ENCODE measurements at regions not wholly inside any gene's neighbourhood (a gene's known extent, or its start where the extent isn't known, plus 50 kb on each side); places are given as distances from the start of the nearest gene placed in this dataset.

DNA sequence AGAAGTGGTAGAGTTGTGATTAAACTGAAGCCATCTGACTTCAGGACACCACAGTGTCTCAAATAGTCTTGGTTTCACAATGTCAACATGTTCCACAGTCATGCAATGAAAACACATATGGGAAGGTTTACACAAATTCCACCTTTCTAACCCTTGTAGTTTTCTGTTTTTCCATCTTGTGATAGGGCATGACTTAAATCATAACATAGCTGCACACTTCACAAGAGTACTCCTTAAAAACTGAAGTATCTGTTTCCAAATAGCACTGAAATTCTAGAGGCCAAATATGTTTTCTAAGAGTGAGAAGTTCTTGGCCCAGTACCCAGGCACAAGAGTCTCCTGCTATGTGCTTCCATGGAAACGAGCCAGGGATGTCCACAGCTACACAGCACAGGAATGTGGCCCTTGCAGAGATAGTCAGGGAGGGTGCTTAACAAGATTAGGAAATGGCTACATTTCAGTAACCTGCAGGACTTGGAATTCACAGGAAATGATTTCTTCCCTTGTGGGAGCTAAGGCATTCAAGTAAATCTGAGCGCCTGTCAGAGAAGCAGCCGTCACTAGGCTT is 269.1 kb downstream of the NDFIP2 start:
- DNase-seq, result no peak

DNA sequence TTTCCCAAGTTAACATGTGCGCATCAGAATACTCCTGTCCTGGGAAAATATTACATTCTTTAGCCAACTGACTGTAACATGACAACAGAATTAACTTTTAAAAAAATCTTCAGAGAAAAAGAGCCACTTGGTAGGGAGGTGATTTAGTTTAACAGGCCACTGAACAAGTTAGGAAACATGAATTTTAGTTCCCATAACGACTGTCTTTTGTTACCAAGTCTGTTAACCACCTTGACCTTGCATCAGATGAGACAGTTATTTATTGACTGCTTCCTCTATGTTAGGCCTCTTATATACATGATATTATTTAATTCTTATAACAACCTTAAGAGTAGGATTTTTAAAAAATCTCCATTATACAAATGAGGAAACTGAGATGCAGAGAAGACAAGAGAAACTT is 268.6 kb downstream of the NDFIP2 start:
- no peak for DNase-seq

DNA sequence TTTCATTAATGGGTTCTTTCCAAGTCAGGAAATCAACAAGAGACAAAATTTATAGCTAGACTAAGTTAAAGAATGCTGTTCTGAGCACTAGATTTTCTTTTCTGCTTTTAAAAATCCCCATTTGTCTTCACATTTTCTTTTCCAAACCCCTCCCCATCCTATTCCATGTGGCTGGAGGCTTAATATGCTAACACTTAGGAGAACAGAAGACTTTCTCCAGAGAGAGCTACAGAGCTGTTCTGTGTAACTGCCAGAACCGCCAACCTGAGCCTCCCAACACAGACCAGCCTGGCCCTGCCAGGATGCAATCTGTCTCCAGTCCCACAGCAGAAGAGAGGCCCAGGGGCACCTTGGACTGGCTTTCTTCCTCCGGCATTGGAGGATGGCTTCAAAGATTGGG is 264.1 kb downstream of the NDFIP2 start:
- no peak for DNase-seq

DNA sequence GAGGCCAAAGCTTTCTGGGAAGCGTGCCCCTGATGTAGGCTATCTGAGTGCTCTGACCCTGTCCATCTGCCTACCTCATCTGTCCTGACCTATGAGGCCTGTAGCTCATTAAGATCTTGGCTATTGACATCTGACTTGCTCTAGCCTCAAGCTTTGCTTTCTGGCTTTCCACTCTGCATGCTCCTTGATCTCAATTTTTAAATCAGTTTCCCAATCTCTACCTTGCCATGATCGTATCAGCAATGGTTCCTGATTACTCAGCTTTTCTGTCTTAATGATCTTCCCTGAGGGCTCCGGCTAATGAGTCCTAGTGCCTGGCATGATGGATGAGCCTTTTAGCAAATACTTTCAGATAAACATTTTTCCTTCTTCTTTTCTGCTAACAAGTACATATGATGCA is 262.0 kb downstream of the NDFIP2 start:
- DNase-seq, result no peak

DNA sequence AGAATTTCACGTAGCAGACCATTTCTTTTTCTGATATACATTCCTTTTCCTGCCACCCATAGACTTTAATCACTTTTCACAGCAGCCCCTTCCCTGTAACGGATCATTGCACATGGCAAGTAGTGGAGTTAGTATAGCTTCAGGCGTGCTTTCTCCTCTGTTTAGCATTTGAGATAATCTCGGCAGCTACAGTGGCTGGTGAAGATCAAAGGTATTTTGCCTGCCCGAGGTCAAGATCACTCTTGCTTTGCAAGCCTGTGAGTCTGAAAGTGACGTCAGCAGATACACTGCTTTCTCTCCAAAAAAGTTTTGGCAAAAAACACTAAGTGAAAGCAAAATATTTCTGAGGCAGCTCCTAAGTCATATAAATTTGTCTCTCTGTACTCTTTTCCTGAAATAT is 260.0 kb downstream of the NDFIP2 start:
- DNase-seq, result no peak

DNA sequence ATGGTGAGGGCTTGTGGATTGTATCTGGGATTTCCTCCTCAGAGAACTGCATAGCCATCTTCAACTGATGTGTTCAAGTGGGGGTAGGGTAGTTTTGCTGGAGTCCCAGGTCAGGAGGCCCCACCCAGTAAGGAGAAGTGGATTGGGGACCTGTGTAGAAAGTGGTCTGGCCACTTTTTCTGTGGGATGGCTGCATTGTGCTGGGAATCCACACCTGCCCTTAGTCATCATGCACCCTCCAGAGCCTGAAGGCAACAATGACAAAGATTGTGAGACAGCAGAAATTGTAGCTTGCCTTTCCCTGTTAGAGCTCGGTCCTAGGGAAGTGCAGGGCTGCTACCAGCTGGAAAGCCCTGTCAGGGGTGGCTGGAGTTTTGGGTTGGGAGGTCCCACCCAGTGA is 255.4 kb downstream of the NDFIP2 start:
- no peak for DNase-seq

DNA sequence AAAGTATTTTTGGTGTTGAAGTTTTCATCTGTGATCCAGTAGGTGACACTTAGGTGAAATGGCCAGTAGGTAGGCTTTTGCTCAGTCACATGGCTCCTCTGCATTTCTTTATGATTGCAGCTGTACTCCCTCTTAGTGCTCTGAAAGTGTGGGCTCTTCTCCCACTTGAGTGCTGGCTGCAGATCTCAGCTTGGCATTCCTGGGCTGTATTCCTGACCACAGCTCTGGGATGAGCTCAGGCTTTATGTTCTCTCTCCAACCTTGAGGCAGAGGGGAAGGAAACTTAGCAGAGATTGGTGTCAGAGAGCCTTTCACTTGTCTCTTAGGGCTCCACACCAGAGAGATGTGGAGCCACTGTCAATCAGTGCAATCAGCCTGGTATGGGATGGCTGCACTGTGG is 254.3 kb downstream of the NDFIP2 start:
- DNase-seq, result no peak

DNA sequence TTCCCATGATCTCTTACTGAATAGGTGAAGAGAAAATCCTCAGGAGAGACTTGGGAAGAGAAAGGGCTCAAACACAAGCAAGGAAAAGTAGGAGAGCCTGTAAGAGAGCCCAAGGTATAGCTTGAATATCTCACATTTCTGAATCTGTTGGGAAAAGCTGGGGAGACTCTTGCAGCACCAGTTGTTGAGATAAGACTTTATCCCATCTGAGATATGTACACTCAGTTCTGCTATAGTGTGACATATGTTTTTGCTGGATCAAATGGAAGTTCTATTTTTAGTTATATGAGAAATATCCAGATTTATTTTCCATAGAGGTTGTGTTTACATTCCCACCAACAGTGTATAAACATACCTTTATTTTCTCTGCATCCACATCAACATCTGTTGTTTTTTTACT is 246.1 kb downstream of the NDFIP2 start:
- DNase-seq, result no peak

DNA sequence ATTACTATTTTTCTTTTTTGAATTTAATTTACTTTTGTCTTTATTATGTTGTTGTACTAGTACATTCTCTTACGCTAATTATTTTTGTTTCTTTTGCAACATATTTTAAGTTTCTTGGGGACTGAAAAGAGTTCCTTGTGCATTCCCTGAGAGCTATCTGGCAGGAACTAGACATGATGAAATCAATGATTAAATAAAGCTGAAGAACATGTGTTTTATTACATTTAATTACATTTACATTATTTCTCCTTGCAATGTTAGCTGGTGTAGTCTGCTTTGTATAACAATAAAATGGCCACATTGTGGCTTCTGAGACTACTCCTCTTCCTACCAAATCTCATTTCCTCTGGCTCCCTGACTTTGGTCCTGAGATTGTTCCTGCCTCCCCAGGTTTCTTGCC is 244.9 kb downstream of the NDFIP2 start:
- no peak for DNase-seq

DNA sequence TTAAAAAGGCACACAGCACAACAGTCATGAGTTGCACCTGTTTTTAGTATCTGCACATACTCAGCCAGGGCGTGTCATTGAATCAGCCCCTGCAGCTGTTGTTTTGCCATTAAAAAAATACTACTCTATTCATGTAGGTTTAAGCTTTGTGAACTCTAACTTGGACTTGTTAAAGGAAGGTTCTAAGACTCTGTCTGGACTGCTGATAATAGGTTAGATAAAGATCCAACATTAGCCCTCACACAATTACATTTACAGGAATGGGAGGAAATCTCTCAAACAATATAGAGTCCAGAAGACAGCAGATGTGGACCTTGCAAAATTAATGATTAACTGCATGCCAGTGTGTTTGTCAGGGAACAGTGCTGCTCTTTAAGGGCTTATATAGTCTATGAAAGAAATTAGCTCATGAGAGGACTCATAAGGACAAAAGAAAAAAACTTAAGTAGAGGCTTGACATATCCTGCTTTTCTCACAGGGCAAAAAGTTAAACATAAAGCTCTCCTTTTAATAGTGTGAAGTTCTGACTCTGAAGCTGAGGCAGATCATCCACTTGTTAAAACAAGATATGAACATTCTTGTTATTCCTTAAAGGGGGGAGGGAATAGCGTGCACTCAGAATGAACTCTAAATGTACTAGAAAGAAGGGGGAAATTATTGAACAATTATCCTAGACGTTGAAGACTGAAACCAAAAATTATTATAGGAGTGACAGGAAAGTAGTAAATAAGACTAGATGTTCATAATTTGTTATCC is 243.6 kb downstream of the NDFIP2 start:
- DNase-seq, result no peak

DNA sequence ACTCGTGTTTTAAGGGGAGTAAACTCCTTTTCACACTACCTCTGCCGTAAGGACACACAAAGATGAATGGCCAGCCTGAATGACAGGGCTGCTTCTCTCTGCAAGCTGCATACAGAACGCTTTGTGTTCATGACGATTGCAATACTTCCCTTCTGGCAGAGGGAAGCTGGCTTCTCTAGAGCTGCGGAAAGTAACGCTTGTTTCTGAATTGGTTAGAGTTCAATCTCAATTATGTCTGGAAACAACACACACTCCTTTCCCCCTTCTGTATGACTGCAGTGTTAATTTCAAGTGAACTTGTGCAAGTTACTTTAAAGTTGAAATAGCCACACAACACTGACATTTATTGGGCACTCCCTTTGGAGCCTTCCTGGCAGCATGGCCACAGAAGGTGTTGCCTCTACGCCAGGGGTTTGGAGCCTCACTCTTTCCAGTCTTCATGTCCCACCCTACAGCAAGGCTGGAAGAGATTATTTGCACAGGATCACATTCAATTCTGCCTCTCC is 242.6 kb downstream of the NDFIP2 start:
- no peak for DNase-seq

DNA sequence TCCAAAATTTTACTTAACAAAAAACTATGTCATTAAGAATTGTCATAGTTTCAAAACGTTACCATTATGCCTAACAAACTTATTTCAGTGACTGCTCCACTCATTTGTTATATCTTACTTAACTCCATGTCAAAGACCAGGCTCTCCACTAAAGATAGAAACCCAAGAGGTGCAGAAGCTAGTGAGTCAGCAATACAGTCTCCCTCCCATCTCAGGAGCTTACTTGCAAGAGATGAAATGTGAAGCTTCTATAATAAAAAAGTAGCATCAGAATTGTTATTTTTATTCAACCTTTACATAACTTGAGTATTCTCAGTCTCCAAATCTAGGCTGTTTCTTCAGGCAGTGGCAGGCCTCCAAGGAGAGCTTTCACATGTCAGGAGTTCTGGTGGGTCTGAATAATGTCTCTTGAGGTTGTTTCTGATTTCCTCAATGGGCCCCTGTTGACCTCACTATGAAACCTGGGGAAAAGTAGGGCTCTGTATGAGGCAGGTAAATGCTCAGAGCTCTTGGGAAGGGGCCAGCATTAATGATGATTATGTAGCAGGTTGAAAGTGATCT is 242.0 kb downstream of the NDFIP2 start:
- no peak for DNase-seq

DNA sequence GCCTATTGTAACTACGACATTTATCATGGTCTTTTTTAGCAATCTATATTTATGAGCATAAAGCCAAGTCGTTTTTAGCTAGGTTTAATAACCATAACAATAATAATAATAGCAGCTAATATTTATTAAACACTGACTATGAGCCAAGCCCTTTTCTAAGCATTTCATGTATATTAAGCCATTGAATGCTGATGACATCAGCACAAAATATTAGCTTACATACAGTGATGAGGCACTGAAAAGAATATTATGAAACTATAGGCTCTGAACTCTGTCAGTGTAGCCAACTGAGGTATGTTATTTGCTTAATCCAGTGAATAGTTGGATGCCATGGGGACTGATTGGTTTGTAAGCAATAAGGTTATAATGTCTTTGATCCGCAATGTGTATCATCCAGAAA is 235.2 kb downstream of the NDFIP2 start:
- no peak for DNase-seq

DNA sequence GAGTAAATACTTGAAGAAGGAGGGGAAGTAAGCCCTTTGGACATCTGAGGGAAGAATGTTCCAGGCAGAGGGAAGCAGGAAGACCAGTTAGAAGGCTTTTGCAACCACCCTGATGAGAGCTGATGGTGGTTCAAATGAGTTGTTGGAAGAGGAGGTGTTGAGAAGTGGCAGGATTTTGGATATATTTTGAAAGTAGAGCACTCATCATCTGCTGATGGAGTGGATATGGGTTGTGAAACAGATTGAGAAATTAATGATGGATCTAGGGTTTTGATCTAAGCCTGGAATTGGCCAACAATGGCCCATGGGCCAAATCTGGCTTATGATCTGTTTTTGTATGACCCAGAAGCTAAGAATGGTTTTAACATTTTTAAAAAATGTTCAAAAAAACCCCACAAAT is 230.7 kb downstream of the NDFIP2 start:
- no peak for DNase-seq

DNA sequence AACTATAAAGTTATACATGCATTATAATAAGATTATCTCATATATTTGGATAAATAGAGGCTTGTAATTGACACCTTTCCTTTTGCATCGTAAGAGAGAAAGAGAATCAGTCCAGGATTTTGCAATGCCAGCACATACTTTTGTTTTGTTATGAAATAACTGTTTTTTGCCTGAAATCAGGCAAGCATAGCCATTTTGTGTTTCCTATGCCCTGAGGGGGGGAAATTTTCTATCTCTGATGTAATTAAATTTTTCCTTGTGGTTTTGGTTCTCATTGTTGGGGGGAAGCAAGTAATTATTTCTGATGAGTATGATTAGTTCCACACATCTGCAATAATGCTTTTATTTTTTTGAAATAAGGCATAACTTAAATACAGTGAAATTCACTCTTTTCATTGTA is 229.4 kb downstream of the NDFIP2 start:
- no peak for DNase-seq

DNA sequence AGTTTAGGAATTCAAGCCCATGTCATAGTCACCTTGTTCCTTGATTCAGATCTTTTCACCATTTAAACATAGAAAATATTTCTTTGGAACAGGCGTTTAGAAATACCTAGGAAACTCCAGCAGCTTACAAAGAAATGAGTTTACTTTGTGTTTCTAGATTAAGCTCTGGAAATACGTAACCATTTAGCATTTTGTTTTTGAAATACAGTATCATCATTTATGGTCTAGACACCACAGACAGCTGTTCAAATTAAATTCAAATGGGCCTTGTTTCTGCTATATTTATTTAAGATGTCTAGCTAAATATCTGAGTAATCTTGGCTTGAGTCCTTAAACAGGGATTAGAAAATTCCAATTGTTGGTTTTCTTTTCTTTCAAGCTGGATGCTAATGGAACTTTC is 228.5 kb downstream of the NDFIP2 start:
- DNase-seq, result no peak

DNA sequence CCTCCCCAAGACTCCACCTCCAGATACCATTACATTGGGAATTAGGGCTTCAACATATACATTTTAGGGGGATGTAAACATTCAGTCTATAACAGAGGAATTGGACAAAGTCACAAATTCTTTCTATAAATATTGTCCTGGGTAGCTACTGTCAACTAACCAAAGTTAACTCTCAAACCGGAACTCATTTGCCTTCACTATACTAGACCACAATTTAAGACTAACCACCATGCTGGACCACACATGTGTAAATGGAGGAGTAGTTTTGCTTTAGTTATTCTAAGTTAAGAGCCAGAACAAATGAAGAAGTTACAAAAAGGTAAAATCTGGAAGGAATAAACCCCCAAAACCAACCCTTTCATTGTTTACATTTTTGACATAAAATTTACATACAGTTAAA is 222.8 kb downstream of the NDFIP2 start:
- no peak for DNase-seq

DNA sequence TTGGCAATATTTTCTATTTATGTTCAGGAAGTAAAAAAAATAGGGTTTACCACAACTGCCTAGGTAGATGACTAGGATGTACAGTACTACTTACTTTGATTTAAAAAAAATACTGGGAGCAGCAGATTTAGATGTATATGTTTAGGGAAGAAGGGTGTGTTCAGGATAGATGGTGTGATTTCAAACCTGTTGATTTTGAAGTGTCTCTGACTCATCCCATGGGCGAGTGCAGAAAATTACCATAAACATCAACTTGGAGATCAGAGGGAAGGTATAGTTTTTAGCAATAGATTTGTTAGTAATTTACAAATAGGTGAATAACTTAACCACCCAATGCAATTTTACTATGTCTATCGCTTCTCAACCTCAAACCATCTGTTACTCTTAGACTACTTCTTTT is 214.8 kb downstream of the NDFIP2 start:
- DNase-seq, result no peak

DNA sequence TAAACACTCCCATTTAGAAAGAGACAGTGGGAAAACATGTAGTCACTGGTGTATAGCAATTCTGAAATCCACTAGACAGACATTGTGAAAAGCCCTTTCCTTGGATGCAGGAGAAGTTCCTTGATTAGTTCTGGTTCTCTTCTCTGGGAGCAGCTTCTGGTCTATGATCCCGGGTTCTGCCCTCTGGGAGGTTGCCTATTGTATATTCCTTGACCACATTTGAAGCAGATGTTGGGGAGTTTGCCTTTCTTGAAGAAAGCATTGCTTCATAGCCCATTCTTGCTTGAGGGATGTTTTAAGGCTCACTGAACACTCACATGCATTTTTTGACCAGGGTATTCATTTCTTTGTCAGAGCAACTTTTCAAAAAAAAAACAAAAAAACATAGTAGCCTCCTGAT is 211.9 kb downstream of the NDFIP2 start:
- no peak for DNase-seq

DNA sequence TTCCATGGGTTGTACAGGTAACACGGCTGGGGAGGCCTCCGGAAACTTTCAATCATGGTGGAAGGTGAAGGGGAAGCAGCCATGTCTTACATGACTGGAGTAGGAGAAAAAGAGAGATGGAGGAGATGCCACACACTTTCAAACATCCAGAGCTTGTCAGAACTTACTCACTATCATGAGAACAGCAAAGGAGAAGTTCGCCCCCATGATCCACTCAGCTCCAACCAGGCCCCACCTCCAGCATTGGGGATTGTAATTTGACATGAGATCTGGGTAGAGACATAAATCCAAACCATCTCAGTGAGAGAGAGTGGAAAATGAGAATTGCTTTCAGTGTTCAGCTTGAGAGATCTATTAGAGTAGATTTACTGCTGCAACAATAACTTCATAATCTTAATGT is 210.9 kb downstream of the NDFIP2 start:
- no peak for DNase-seq

DNA sequence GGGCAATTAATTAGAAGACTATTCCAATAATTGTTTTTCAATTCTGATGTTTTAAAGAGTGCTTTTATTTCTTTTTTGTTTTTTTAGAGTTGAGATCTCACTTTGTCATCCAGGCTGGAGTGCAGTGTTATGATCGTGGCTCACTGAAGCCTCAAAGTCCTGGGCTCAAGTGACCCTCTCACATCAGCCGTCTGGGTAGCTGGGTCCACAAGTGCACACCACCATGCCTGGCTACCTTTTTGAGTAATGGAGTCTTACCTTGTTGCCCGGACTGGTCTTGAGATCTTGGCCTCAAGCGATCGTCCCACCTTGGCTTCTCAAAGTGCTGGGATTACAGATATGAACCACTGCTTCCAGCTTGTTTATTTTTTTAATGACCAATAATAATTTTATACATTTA is 207.8 kb downstream of the NDFIP2 start:
- DNase-seq, result no peak

DNA sequence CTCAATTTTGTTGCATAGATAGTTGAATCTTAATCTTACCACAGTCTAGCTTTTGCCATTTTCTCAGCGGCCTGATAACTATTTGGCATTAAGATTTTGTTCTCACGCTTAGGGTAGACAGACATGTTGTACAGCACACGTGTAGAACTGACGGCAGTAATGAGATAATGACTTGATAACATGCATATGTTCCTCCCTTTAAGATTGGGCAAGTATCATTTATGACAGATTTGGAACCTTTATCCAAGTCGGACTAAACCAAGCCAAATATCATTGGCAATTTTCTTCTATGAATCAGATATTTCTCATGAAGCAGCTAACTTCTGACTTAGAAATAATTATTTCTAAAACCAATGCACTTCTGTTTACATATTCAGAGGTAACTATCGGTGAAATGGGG is 205.5 kb downstream of the NDFIP2 start:
- no peak for DNase-seq

DNA sequence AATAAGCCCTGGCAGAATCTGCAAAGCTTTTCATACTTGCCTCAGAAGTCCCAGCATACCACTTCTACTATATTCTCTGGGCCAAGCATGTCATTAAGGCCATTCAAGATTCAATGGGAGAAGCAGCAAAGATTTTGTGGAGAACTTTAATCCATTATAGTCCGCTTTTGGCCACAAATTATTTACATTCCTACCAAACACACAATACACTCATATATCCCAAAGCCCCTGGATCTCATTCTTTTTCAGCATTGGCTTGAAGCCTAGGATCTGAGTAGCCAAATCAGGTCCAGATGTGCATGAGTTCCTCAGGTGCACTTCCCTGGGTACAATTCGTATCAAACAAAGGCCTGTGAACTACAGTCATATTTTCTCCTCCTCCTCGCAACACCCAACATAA is 203.4 kb downstream of the NDFIP2 start:
- DNase-seq, result no peak

DNA sequence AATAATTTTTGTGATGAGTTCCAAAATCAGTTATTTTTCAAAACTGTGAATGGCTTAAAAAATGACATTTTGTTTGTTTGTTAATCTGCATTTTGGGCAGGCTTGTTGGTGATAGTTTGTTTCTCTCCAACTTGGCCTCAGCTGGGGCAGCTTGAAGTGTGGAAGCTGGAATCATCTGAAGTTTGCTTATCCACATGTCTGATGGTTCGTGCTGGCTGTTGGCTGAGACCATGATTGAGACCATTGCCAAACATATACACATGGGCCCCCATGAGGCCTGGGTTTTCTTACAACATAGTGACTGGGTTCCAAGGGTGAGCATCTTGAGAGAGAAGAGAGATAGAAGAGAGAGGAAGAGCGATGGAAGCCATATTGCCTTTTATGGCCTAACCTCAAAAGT is 201.2 kb downstream of the NDFIP2 start:
- DNase-seq, result no peak

DNA sequence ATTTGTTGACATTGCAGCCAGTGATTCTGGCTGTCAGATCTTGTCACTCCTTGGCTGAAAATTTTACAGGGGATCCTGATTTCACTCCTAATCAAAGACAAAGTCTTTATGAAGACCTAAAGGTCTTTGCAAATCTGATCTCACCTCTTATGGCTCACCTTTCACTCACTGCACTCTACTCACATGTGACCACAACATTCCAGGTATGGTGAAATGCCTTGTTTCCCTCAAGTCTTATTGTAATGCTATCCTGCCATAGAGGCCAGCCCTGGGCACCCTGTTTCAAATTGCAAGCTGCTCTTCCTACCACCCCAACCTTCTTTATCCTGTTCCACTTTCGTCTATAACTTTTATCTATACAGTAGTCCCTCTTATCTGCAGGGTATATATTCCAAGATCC is 200.1 kb downstream of the NDFIP2 start:
- DNase-seq, result no peak
